Transverse colon (tissue), 4 donors: ENCODE measurements at regions not wholly inside any gene's neighbourhood (a gene's known extent, or its start where the extent isn't known, plus 50 kb on each side); places are given as distances from the start of the nearest gene placed in this dataset.

Experiments used
- DNase-seq: peaks from one replicate; pipeline ENCODE4 v3.0.0-alpha.2; 2019
- H3K27ac ChIP-seq, 4 donors: fragments of 200-600 bp; sonication (generic); 2 replicates each; pipeline ENCODE4 v1.5.1; 2016 to 2018; ENCODE audit warnings: inconsistent platforms in 4 of 4
- H3K27me3 ChIP-seq: fragments of 200-600 bp; sonication (generic); 2 replicates; pipeline ENCODE4 v1.5.1; 2017; ENCODE audit warnings: inconsistent platforms
- H3K36me3 ChIP-seq, 4 donors: fragments of 200-600 bp; sonication (generic); 2 replicates each; pipeline ENCODE4 v1.5.1; 2017 to 2019; ENCODE audit warnings: inconsistent platforms in 4 of 4
- H3K4me1 ChIP-seq, 4 donors: fragments of 200-600 bp; sonication (generic); 2 replicates each; pipeline ENCODE4 v1.5.1; 2017 to 2020; ENCODE audit warnings: inconsistent platforms in 4 of 4
- H3K4me3 ChIP-seq, 4 donors: fragments of 200-600 bp; sonication (generic); 1 replicate in 1 of 4; 2 replicates in 3 of 4; pipeline versions ENCODE4 v1.5.1 to v1.6.1; 2017 to 2019; ENCODE audit warnings: inconsistent platforms in 4 of 4
- H3K9me3 ChIP-seq, 2 donors: fragments of 200-600 bp; sonication (generic); 2 replicates each; pipeline ENCODE4 v1.5.1; 2017 to 2019; ENCODE audit warnings: inconsistent platforms in 2 of 2
- EP300 ChIP-seq: sonication (generic); formaldehyde crosslinking; IDR thresholded peaks from one replicate; pipeline ENCODE4 v1.6.1; 2017; ENCODE audit warnings: antibody characterized with exemption, low read depth
- POLR2A ChIP-seq: fragments of 450-650 bp; IDR thresholded peaks from one replicate; pipeline ENCODE4 v1.6.1; 2016; ENCODE audit warnings: antibody characterized with exemption, mild to moderate bottlenecking, moderate library complexity
- POLR2AphosphoS5 ChIP-seq, 3 donors: sonication (generic); formaldehyde crosslinking; IDR thresholded peaks; one replicate each; pipeline ENCODE4 v1.6.1; 2016; ENCODE audit warnings: antibody characterized with exemption in 3 of 3
- WGBS, 2 donors: methylation state at CpG; one replicate each; pipeline ENCODE4 v1.1.5; 2018; ENCODE audit warnings: low coverage in 1 of 2; 5-methylcytosine and 5-hydroxymethylcytosine counted together
- in situ Hi-C, 4 donors: fragments of 200-750 bp; cut with MboI; loops; one replicate each; pipeline versions ENCODE4 v1.15.0 to v1.15.1; 2017; ENCODE audit warnings: low sequenced_read_pairs in 3 of 4, low pct_ligation_motif_present in 1 of 4, low pct_unique_long_range_greater_than_20kb in 1 of 4
- intact Hi-C: fragments of 100-400 bp; cut with DNase I; formaldehyde crosslinking; loops from one replicate; pipeline ENCODE4 v1.15.1; 2023; ENCODE audit warnings: low total_unique reads
- TF ChIP-seq, protein P1 (sequence below), 5 experiments: fragments of 200-600 bp in 3 of 5; fragments of 450-650 bp in 2 of 5; sonication (generic) in 3 of 5; IDR thresholded peaks; 1 replicate in 2 of 5; 2 replicates in 3 of 5; pipeline ENCODE4 v1.5.1; 2016 to 2017; ENCODE audit warnings: antibody characterized with exemption in 5 of 5, inconsistent platforms in 3 of 5, mild to moderate bottlenecking in 2 of 5, moderate library complexity in 1 of 5

DNA sequence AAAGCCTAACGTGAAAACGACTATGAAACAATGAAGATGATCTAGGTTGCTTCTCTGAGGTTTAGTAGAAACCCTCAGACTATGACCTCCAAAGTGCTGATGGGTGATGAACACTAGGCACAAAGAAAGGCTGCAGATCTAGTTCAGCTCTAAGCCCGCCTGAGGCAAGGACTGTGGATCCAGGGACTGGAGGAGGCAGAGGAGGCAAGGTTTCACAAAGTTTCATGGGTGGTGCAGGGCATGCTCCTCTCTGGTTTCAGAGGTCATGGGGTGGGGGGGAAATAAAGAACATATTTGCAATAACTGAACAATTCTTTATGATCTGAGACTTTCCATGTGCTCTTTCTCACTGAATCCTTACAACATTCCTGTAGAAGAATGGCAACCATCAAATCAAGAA is 679.2 kb downstream of the NTRK3 start:
- TF ChIP-seq POLR2AphosphoS5 (IDR thresholded peaks at IDR 0.05) (no peak), POLR2A (no peak), EP300 (no peak)
- TF ChIP-seq, protein P1, sequence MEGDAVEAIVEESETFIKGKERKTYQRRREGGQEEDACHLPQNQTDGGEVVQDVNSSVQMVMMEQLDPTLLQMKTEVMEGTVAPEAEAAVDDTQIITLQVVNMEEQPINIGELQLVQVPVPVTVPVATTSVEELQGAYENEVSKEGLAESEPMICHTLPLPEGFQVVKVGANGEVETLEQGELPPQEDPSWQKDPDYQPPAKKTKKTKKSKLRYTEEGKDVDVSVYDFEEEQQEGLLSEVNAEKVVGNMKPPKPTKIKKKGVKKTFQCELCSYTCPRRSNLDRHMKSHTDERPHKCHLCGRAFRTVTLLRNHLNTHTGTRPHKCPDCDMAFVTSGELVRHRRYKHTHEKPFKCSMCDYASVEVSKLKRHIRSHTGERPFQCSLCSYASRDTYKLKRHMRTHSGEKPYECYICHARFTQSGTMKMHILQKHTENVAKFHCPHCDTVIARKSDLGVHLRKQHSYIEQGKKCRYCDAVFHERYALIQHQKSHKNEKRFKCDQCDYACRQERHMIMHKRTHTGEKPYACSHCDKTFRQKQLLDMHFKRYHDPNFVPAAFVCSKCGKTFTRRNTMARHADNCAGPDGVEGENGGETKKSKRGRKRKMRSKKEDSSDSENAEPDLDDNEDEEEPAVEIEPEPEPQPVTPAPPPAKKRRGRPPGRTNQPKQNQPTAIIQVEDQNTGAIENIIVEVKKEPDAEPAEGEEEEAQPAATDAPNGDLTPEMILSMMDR (IDR thresholded peaks at IDR 0.05): no peak
- intact Hi-C loops: no loop called here

DNA sequence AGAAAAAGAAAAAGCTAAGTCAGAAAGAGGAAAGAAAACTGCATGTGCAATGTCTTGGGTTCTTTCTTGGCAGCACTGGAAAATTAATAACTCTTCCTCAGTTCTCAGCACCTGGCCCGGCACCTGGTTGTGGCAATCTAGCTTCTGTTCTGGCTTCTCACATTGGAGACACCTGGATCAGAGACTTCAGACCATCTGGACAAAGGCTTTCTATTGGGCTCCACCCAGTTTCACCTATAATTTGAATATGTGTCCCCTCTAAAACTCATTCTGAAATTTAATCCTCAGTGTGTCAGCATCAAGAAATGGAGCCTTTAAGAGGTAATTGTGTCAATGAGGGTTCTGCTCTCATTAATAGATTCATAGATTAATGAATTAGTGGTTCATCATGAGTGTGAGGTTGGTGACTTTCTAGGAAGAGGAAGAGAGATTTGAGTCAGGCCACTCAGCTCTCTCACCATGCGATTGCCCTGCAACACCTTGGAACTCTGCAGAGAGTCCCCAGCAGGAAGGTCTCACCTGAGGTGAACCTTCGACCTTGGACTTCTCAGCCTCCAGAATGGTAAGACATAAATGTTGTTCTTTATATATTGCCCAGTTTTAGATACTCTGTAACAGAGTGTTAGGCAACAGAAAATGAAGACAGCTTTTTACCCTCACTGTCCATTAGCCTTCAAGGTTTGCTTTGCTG is 679.9 kb downstream of the NTRK3 start:
- in situ Hi-C loops: no loop called here
- no peak overlapping the region for H3K27ac ChIP-seq
- no peaks in the 10 kb centered on the region for H3K36me3 ChIP-seq
- no peak for DNase-seq
- H3K9me3 ChIP-seq: no peaks in the 10 kb centered on the region
- intact Hi-C loops: no loop called here
- H3K27me3 ChIP-seq: no peaks in the 10 kb centered on the region
- TF ChIP-seq, protein P1 (IDR thresholded peaks at IDR 0.05): no peak
- no peak for TF ChIP-seq POLR2A
- TF ChIP-seq POLR2AphosphoS5 (IDR thresholded peaks at IDR 0.05): no peak
- no peak for TF ChIP-seq EP300
- no peaks in the 10 kb centered on the region for H3K4me1 ChIP-seq
- WGBS, 2 donors: 50 to 69% methylated on average over 1 to 3 of the region's 3 CpGs
- H3K4me3 ChIP-seq: no peak overlapping the region

More for the DNA sequence above, 679.2 kb downstream of the NTRK3 start:
- Histone ChIP-seq H3K4me1 (no peaks in the 10 kb centered on the region), H3K27ac (no peak overlapping the region), H3K27me3 (no peaks in the 10 kb centered on the region), H3K36me3 (no peaks in the 10 kb centered on the region), H3K4me3 (no peak overlapping the region), H3K9me3 (no peaks in the 10 kb centered on the region)
- no peak for DNase-seq
- in situ Hi-C loops: no loop called here
- 72 to 84% methylated on average over 3 of the region's 3 CpGs for WGBS, 2 donors

DNA sequence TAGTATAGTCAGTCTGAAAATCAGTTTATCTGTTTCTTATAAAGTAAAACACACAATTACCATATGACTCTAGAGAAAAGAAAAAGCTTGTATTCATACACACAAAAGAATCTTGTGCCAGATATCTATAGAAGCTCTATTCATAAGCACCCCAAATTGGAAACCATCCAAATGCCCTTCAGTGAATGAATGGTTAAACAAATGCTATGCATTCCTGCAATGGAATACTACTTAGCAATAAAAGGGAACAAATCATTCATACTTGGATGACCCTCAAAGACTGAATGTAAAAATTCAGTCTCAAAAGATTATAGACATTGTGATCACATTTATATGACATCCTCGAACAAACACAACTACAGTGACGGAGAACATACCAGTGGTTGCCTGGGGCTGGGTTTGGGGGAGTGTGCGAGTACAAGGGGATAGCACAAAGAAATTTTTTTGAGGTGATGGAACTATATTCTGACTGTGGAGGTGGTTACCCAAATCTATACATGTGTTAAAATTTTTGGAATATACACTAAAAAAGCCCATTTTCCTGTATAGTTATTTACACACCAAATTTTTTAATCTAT is 680.6 kb downstream of the NTRK3 start:
- no peak overlapping the region for H3K4me3 ChIP-seq
- in situ Hi-C loops: no loop called here
- TF ChIP-seq POLR2AphosphoS5 (IDR thresholded peaks at IDR 0.05): no peak
- TF ChIP-seq POLR2A: no peak

DNA sequence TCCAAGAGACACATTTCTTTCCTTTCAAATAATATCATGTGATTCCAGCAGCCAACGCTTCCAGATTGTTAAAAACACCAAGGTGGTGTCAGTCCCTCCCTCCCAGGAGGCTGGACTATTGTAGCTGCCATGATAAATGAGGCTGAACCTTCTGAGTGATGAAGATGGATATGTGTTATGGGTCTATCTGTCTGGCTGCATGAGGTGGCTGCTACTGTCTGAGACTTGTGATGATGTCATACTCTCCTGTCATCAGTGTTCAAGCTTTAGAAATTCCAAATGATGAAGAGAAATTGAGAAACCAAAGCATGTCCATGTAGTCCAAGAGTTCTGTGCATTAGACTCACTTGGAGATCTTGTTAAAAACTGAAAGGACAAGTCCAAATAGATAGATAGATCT is 683.0 kb downstream of the NTRK3 start:
- H3K36me3 ChIP-seq: no peaks in the 10 kb centered on the region
- no peak for DNase-seq
- no peak for TF ChIP-seq POLR2AphosphoS5 (IDR thresholded peaks at IDR 0.05)
- TF ChIP-seq, protein P1 (IDR thresholded peaks at IDR 0.05): no peak
- TF ChIP-seq EP300: no peak
- no peak for TF ChIP-seq POLR2A
- H3K27me3 ChIP-seq: no peaks in the 10 kb centered on the region
- no peak overlapping the region for H3K4me3 ChIP-seq
- H3K4me1 ChIP-seq: no peaks in the 10 kb centered on the region
- WGBS, 2 donors: 68% methylated on average over 1 of the region's 1 CpG; no CpG with 5 or more reads in 1 of the 2 donors
- no peaks in the 10 kb centered on the region for H3K9me3 ChIP-seq
- in situ Hi-C loops: no loop called here
- intact Hi-C loops: no loop called here
- H3K27ac ChIP-seq: no peak overlapping the region

More for the DNA sequence above, 680.6 kb downstream of the NTRK3 start:
- H3K4me1 ChIP-seq: no peaks in the 10 kb centered on the region
- no peaks in the 10 kb centered on the region for H3K9me3 ChIP-seq
- WGBS, 2 donors: 64 to 73% methylated on average over 3 of the region's 3 CpGs
- no peak overlapping the region for H3K27ac ChIP-seq
- no peaks in the 10 kb centered on the region for H3K36me3 ChIP-seq
- intact Hi-C loops: no loop called here
- H3K27me3 ChIP-seq: no peaks in the 10 kb centered on the region
- DNase-seq: no peak
